ENCODE measurements at regions not wholly inside any gene's neighbourhood (a gene's known extent, or its start where the extent isn't known, plus 50 kb on each side); places are given as distances from the start of the nearest gene placed in this dataset.

DNA sequence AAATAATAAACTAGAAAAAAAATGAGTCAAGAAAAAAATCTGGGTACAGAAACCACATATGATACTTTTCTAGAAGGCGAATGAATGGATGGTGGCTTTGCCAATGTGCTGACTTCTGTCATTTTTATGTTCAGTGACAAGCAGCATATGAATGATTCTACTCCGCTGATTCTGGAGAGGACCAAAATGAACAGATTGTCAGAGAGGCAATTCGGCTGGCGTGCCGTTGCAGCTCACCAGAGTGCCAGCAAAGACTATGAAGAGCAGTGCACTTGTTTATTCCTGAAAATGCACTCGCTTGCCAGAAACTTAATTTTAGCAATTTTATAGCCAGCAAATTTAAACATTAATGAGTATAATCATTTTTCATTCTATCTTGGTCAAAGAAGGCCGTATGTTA, 105.9 kb upstream of the NYAP2 start:
- DNase-seq (ENCODE audit: low read depth, low spot score), result no peak
- no peak overlapping the region for H3K4me3 ChIP-seq (replicated peaks in 1 of 3; ENCODE audit: insufficient read depth in 1 of 3, low read depth in 1 of 3, low read length in 3 of 3)
- H3K36me3 ChIP-seq (ENCODE audit: control insufficient read depth in 2 of 2, extremely low read depth in 1 of 2, insufficient read depth in 2 of 2, low read length in 2 of 2), result no peaks in the 10 kb centered on the region
- no peak overlapping the region for H3K4me2 ChIP-seq (ENCODE audit: insufficient read depth, low read length)
- H3K27me3 ChIP-seq (ENCODE audit: control insufficient read depth in 2 of 2, insufficient read depth in 2 of 2, low read length in 2 of 2), result no peaks in the 10 kb centered on the region
- no peaks in the 10 kb centered on the region for H3K4me1 ChIP-seq (ENCODE audit: control insufficient read depth, extremely low read depth, insufficient read depth, low read length)
- no peak overlapping the region for H3K27ac ChIP-seq (ENCODE audit: insufficient read depth, low read depth, low read length)
- no peak for FAIRE-seq
- ChIA-PET CTCF (no interaction called here), POLR2A (no interaction called here)
- H3K9me3 ChIP-seq (replicated peaks; ENCODE audit: control insufficient read depth, insufficient read depth, low read length), result no peaks in the 10 kb centered on the region
- dilution Hi-C loops (cut with MboI; ENCODE audit: extremely low pct_ligation_motif_present, low sequenced_read_pairs), result no loop called here
- H4K20me1 ChIP-seq (replicated peaks; ENCODE audit: control insufficient read depth, extremely low read depth, insufficient read depth, low read length), result no peaks in the 10 kb centered on the region
- BruUV-seq (replicated peaks), result no TSS peak
- no peak overlapping the region for H3K9ac ChIP-seq (replicated peaks; ENCODE audit: extremely low read depth, insufficient read depth, low read length)
- H2AFZ ChIP-seq (ENCODE audit: low read depth, low read length), result no peak overlapping the region
- TF ChIP-seq FOS (IDR thresholded peaks at IDR 0.05; ENCODE audit: borderline replicate concordance, insufficient read depth, low read length) (no peak), POLR2A (IDR thresholded peaks at IDR 0.05; ENCODE audit: low read depth, low read length) (no peak), MYC (IDR thresholded peaks at IDR 0.05; ENCODE audit: low read depth, low read length) (no peak), JUN (IDR thresholded peaks at IDR 0.05; ENCODE audit: borderline replicate concordance, insufficient read depth, insufficient read length, low read depth) (no peak), POLR2AphosphoS5 (IDR thresholded peaks at IDR 0.05; ENCODE audit: insufficient read depth, low read depth, low read length) (no peak), EZH2 (IDR thresholded peaks at IDR 0.05; ENCODE audit: borderline replicate concordance, low read depth, low read length, severe bottlenecking) (no peak), GATA2 (IDR thresholded peaks at IDR 0.05; ENCODE audit: insufficient read depth, insufficient read length, low read depth, low read length) (no peak)
- TF ChIP-seq, protein P1, sequence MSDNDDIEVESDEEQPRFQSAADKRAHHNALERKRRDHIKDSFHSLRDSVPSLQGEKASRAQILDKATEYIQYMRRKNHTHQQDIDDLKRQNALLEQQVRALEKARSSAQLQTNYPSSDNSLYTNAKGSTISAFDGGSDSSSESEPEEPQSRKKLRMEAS (IDR thresholded peaks at IDR 0.05; ENCODE audit: insufficient read depth, insufficient read length), result no peak
- TF ChIP-seq, protein P2, sequence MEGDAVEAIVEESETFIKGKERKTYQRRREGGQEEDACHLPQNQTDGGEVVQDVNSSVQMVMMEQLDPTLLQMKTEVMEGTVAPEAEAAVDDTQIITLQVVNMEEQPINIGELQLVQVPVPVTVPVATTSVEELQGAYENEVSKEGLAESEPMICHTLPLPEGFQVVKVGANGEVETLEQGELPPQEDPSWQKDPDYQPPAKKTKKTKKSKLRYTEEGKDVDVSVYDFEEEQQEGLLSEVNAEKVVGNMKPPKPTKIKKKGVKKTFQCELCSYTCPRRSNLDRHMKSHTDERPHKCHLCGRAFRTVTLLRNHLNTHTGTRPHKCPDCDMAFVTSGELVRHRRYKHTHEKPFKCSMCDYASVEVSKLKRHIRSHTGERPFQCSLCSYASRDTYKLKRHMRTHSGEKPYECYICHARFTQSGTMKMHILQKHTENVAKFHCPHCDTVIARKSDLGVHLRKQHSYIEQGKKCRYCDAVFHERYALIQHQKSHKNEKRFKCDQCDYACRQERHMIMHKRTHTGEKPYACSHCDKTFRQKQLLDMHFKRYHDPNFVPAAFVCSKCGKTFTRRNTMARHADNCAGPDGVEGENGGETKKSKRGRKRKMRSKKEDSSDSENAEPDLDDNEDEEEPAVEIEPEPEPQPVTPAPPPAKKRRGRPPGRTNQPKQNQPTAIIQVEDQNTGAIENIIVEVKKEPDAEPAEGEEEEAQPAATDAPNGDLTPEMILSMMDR (IDR thresholded peaks at IDR 0.05; ENCODE audit: extremely low read depth in 1 of 2, insufficient read depth in 1 of 2, low read depth in 1 of 2, low read length in 2 of 2), result no peak
- no peaks in the 10 kb centered on the region for H3K79me2 ChIP-seq (ENCODE audit: control insufficient read depth, insufficient read depth, low read length)
- no peaks in the 10 kb centered on the region for H3K9me1 ChIP-seq (replicated peaks; ENCODE audit: control insufficient read depth, extremely low read depth, insufficient read depth, low read length)
- intact Hi-C loops (cut with micrococcal nuclease), result no loop called here

All from endothelial cell of umbilical vein (primary cell).